COLO668 (cell line): ENCODE measurements at regions not wholly inside any gene's neighbourhood (a gene's known extent, or its start where the extent isn't known, plus 50 kb on each side); places are given as distances from the start of the nearest gene placed in this dataset.
A peak's percentile ranks its signal among the peaks of the same experiment; 100 is the strongest.

Source experiments
- DNase-seq: peaks from one replicate; lab custom pipeline; 2025; ENCODE audit not compliant: unreplicated experiment; lab: John Stamatoyannopoulos, UW

DNA sequence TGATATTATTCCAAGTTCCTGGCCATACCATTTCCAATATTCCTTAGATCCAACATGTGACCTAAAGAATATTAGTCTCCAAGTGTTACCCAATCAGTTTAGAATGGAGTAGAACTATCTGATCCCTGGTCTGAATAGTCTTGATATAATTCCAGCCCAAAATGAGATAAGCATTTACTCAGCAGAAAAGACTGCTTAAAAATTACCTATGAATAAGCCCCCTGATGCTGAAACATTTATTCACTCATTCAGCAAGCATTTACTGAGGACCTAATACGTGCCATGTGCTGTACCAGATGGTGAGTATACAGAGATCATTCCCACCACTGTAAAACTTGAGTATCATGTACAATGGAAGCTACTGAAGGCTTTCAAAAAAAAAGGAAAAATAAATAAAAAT is 157.0 kb downstream of the FAM114A2 start:
- DNase-seq: no peak

GRCh38 chr5:153880106-153880505 is 158.6 kb downstream of the FAM114A2 start:
- peak; percentile 6 for DNase-seq

GRCh38 chr5:153879596-153879995 is 159.1 kb downstream of the FAM114A2 start:
- DNase-seq: no peak

GRCh38 chr5:153866176-153866575 is 172.5 kb downstream of the FAM114A2 start:
- no peak for DNase-seq

DNA sequence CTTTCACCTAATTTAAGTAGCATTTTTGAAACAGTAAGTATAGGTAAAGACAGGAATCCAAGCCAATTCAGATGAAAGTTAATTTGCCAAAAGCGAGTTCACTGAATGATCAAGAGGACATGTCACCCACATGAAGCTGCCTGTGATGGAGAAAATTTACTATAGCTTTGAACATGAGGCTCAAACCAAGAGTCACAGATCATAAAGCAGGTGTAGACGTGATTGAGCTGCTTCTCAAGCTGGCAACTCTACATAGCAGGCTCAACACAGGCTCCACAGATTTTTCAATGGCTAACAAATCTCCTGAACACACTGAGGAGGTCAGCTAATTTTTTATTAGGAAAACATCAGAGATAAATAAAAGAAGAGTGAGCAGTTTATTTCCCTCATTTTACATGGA is 173.7 kb downstream of the FAM114A2 start:
- DNase-seq: no peak

GRCh38 chr5:153863951-153864350 is 174.8 kb downstream of the FAM114A2 start:
- no peak for DNase-seq
